SIG-M5 treated with dmso at 0.1 percent for 504 hours (cell line): ENCODE measurements at regions not wholly inside any gene's neighbourhood (a gene's known extent, or its start where the extent isn't known, plus 50 kb on each side); places are given as distances from the start of the nearest gene placed in this dataset.
"Not testable (repeated sequence)": the region's sequence is repeated elsewhere in the genome, so short reads cannot be mapped to it uniquely, and the experiment has no call there.

Experiments
- DNase-seq: peaks from one replicate; lab custom pipeline; 2025; ENCODE audit not compliant: unreplicated experiment; lab: John Stamatoyannopoulos, UW

GRCh38 chrX:36650622-36651021 lies 357.5 kb upstream of the FAM47C start:
- DNase-seq, result no peak

- no peak for DNase-seq
Measured at GRCh38 chrX:36683507-36683906, 324.7 kb upstream of the FAM47C start.

GRCh38 chrX:36684053-36684452 lies 324.1 kb upstream of the FAM47C start:
- no peak for DNase-seq

- DNase-seq, result no peak
Measured at GRCh38 chrX:36721990-36722389, 286.2 kb upstream of the FAM47C start.

- DNase-seq, result no peak
Measured at GRCh38 chrX:36753602-36754001, 254.6 kb upstream of the FAM47C start.

- DNase-seq, result no peak
Measured at GRCh38 chrX:36787752-36788151, 220.4 kb upstream of the FAM47C start.

GRCh38 chrX:36803151-36803550 lies 205.0 kb upstream of the FAM47C start:
- DNase-seq, result no peak

GRCh38 chrX:36804066-36804465 lies 204.1 kb upstream of the FAM47C start:
- no peak for DNase-seq

- no peak for DNase-seq
Measured at GRCh38 chrX:36844857-36845256, 163.3 kb upstream of the FAM47C start.

- DNase-seq, result no peak
Measured at GRCh38 chrX:36847496-36847895, 160.7 kb upstream of the FAM47C start.

- no peak for DNase-seq
Measured at GRCh38 chrX:36849407-36849806, 158.8 kb upstream of the FAM47C start.

- DNase-seq, result no peak
Measured at GRCh38 chrX:36856849-36857248, 151.3 kb upstream of the FAM47C start.

GRCh38 chrX:36859231-36859630 lies 148.9 kb upstream of the FAM47C start:
- no peak for DNase-seq

GRCh38 chrX:36861601-36862000 lies 146.6 kb upstream of the FAM47C start:
- DNase-seq, result no peak

- no peak for DNase-seq
Measured at GRCh38 chrX:36867143-36867542, 141.0 kb upstream of the FAM47C start.

- no peak for DNase-seq
Measured at GRCh38 chrX:36868592-36868991, 139.6 kb upstream of the FAM47C start.

- DNase-seq, result no peak
Measured at GRCh38 chrX:36869457-36869856, 138.7 kb upstream of the FAM47C start.

- no peak for DNase-seq
Measured at GRCh38 chrX:36897690-36898089, 110.5 kb upstream of the FAM47C start.

- DNase-seq, result peak; percentile 28
Measured at GRCh38 chrX:36898301-36898700, 109.9 kb upstream of the FAM47C start.

GRCh38 chrX:36904561-36904960 lies 103.6 kb upstream of the FAM47C start:
- not testable (repeated sequence) for DNase-seq

- peak; percentile 34 for DNase-seq
Measured at GRCh38 chrX:36908801-36909675, 99.1 kb upstream of the FAM47C start.

- no peak for DNase-seq
Measured at GRCh38 chrX:36909676-36910030, 98.5 kb upstream of the FAM47C start.

GRCh38 chrX:36913551-36913950 lies 94.6 kb upstream of the FAM47C start:
- DNase-seq, result no peak
